Loucy (cell line): ENCODE measurements at regions not wholly inside any gene's neighbourhood (a gene's known extent, or its start where the extent isn't known, plus 50 kb on each side); places are given as distances from the start of the nearest gene placed in this dataset.

Source experiments
- H2AFZ ChIP-seq: fragments of 200-600 bp; sonication (generic); 2 replicates; pipeline ENCODE4 v1.6.0; 2016; ENCODE audit warnings: antibody characterized with exemption, mild to moderate bottlenecking, low read length, moderate library complexity
- H3F3A ChIP-seq: fragments of 200-600 bp; 2 replicates; pipeline ENCODE4 v1.6.0; 2016; ENCODE audit warnings: antibody characterized with exemption, low read depth, mild to moderate bottlenecking
- H3K27me3 ChIP-seq: fragments of 200-600 bp; sonication (generic); 2 replicates; pipeline ENCODE4 v1.6.1; 2014; ENCODE audit warnings: low read length, mild to moderate bottlenecking; ENCODE audit not compliant: insufficient read depth, poor library complexity, severe bottlenecking
- H3K36me3 ChIP-seq: fragments of 200-600 bp; sonication (generic); 2 replicates; pipeline ENCODE4 v1.6.1; 2016; ENCODE audit warnings: low read length; ENCODE audit not compliant: insufficient read depth
- H3K4me1 ChIP-seq: fragments of 200-600 bp; sonication (generic); 2 replicates; pipeline ENCODE4 v1.5.1; 2014; ENCODE audit warnings: low read length, mild to moderate bottlenecking; ENCODE audit not compliant: insufficient read depth, poor library complexity, severe bottlenecking
- H3K4me2 ChIP-seq: fragments of 200-600 bp; sonication (generic); 2 replicates; pipeline ENCODE4 v1.6.0; 2014; ENCODE audit warnings: antibody characterized with exemption, low read length, low read depth, mild to moderate bottlenecking; ENCODE audit not compliant: poor library complexity, severe bottlenecking
- H3K4me3 ChIP-seq: fragments of 200-600 bp; sonication (generic); 2 replicates; pipeline ENCODE4 v1.5.1; 2014; ENCODE audit warnings: low read length, mild to moderate bottlenecking, mixed read lengths; ENCODE audit not compliant: poor library complexity, severe bottlenecking
- H3K79me2 ChIP-seq: fragments of 200-600 bp; sonication (generic); 2 replicates; pipeline ENCODE4 v1.6.1; 2014; ENCODE audit warnings: low read length; ENCODE audit not compliant: insufficient read depth
- H3K9ac ChIP-seq: fragments of 200-600 bp; sonication (generic); 2 replicates; pipeline ENCODE4 v1.6.0; 2014; ENCODE audit warnings: mild to moderate bottlenecking, low read depth, low read length, moderate library complexity; ENCODE audit not compliant: poor library complexity, severe bottlenecking
- H3K9me2 ChIP-seq: fragments of 200-600 bp; sonication (generic); replicated peaks from 2 replicates; pipeline ENCODE4 v1.6.1; 2016; ENCODE audit warnings: low read depth, low read length, mixed read lengths
- H3K9me3 ChIP-seq: fragments of 200-600 bp; sonication (generic); 2 replicates; pipeline ENCODE4 v1.6.1; 2014; ENCODE audit warnings: mild to moderate bottlenecking, antibody characterized with exemption, low read length, low read depth; ENCODE audit not compliant: insufficient read depth
- H4K20me1 ChIP-seq: fragments of 200-600 bp; sonication (generic); 2 replicates; pipeline ENCODE4 v1.6.0; 2014; ENCODE audit warnings: antibody characterized with exemption, low read length, mild to moderate bottlenecking; ENCODE audit not compliant: insufficient read depth, poor library complexity, severe bottlenecking
- EZH2phosphoT487 ChIP-seq: fragments of 200-600 bp; IDR thresholded peaks from 2 replicates; pipeline ENCODE4 v1.6.1; 2018; ENCODE audit warnings: antibody characterized with exemption, mild to moderate bottlenecking, moderate library complexity, borderline replicate concordance
- TF ChIP-seq, protein P1 (sequence below): fragments of 200-600 bp; sonication (generic); conservative IDR thresholded peaks from 2 replicates; pipeline ENCODE4 v1.5.1; 2014; ENCODE audit warnings: mild to moderate bottlenecking, antibody characterized with exemption, low read length

DNA sequence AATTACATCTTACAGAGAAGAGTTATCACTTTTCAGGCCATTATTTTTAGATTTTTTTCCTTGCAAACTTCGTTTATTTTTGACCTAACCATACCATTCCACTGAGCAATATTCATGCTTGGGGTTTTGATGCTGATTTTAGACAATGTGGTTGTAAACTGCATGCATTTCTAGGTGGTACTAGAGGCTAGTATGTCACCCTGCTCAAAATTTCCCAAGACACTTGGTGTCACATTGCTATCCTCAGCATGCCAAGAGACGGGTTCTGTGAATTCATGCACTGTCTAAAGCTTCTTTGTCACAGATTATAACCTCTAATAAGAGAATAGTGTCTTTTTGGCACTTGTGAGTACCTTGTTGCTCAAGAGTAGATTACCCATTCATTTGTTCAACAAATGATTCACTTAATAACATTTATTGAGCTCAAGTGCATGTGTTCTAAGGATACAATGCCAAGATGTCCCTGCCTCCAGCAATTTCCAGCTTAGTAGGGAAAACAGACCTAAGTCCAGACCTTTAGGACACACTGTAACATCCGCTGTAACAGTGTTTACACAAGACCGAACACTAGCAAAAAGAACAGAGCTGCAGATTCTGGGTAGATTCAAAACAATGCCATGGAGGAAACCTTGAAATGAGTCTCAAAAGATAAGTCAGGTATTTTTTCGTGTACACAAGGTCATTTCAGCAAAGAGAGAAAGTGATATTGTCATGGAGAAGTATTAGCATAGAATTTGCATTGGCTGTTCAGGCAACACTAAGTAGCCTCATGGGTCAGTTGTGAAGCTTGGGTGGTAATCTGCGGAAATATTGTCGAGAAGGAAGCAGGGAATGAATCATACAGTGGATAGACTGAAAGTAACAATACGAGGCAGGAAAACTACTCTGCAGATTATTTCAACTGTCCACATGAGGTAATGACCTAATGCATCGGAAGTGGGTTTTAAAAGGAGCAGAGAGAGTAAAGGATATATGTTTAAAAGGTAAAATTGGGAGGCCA is 515.1 kb upstream of the ZFP42 start:
- Histone ChIP-seq H3F3A (no peaks in the 10 kb centered on the region), H3K79me2 (no peaks in the 10 kb centered on the region), H3K27me3 (no peaks in the 10 kb centered on the region), H3K4me3 (no peak overlapping the region), H3K36me3 (no peaks in the 10 kb centered on the region), H3K4me1 (no peaks in the 10 kb centered on the region), H3K9ac (no peak overlapping the region), H3K4me2 (no peak overlapping the region), H2AFZ (no peak overlapping the region), H4K20me1 (no peaks in the 10 kb centered on the region), H3K9me3 (no peaks in the 10 kb centered on the region), H3K9me2 (no peaks in the 10 kb centered on the region)
- TF ChIP-seq EZH2phosphoT487 = no peak
- TF ChIP-seq, protein P1, sequence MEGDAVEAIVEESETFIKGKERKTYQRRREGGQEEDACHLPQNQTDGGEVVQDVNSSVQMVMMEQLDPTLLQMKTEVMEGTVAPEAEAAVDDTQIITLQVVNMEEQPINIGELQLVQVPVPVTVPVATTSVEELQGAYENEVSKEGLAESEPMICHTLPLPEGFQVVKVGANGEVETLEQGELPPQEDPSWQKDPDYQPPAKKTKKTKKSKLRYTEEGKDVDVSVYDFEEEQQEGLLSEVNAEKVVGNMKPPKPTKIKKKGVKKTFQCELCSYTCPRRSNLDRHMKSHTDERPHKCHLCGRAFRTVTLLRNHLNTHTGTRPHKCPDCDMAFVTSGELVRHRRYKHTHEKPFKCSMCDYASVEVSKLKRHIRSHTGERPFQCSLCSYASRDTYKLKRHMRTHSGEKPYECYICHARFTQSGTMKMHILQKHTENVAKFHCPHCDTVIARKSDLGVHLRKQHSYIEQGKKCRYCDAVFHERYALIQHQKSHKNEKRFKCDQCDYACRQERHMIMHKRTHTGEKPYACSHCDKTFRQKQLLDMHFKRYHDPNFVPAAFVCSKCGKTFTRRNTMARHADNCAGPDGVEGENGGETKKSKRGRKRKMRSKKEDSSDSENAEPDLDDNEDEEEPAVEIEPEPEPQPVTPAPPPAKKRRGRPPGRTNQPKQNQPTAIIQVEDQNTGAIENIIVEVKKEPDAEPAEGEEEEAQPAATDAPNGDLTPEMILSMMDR = no peak

DNA sequence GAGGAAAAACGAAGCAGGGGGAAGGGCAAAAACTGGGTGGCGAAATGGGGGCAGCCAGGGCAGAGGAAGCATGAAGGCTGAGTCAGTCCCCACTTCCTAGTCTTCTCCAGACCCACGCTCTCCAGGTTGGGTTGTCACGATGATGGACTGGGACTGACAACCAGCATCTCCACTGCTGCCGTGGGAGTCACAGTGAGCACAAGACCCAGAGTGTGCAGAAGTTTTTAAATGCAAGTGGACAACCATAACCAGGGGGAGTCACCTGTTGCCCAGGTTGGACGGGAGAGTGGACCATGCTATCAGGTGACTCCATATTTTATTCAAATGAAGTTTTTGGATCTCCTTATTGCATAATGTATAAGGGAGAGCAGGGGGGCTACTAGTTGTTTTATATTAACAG is 511.4 kb upstream of the ZFP42 start:
- no peak overlapping the region for H3K9ac ChIP-seq
- H3K79me2 ChIP-seq = no peaks in the 10 kb centered on the region
- no peaks in the 10 kb centered on the region for H3K9me3 ChIP-seq
- no peaks in the 10 kb centered on the region for H3K4me1 ChIP-seq
- no peaks in the 10 kb centered on the region for H4K20me1 ChIP-seq
- no peak overlapping the region for H2AFZ ChIP-seq
- no peaks in the 10 kb centered on the region for H3K9me2 ChIP-seq
- no peak overlapping the region for H3K4me2 ChIP-seq
- no peaks in the 10 kb centered on the region for H3F3A ChIP-seq
- TF ChIP-seq, protein P1 = no peak
- no peak for TF ChIP-seq EZH2phosphoT487
- no peaks in the 10 kb centered on the region for H3K36me3 ChIP-seq
- no peak overlapping the region for H3K4me3 ChIP-seq
- no peaks in the 10 kb centered on the region for H3K27me3 ChIP-seq

DNA sequence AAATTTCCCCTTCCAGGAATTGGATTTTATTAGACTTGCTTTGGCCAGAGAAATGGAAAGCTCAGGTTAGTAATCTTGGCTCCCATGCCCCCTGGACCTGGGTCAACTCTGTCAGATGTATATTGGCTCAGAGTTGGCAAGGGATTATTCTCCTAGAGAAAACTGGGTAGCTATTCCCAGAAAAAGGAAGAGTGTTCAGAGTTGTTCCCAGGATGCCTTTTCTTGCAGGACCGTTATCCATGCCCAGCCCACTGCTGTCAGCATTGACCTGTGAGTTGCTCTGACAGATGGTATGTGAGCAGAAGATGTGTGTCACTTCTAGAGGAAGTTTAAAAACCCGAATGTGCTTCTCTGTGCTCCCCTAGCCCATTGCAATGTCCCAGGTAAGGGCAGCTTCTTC is 509.9 kb upstream of the ZFP42 start:
- Histone ChIP-seq H3F3A (no peaks in the 10 kb centered on the region), H3K9ac (no peak overlapping the region), H3K36me3 (no peaks in the 10 kb centered on the region), H3K4me1 (no peaks in the 10 kb centered on the region), H3K79me2 (no peaks in the 10 kb centered on the region), H3K27me3 (no peaks in the 10 kb centered on the region), H3K4me2 (no peak overlapping the region), H3K9me3 (no peaks in the 10 kb centered on the region), H4K20me1 (no peaks in the 10 kb centered on the region), H3K9me2 (no peaks in the 10 kb centered on the region), H3K4me3 (no peak overlapping the region), H2AFZ (no peak overlapping the region)
- TF ChIP-seq EZH2phosphoT487 = no peak
- TF ChIP-seq, protein P1 = no peak
